Activated T-cell treated with anti-CD3 and anti-CD28 coated beads, Interleukin-2, amount 50 U/mL, for 24 hours (primary cell): ENCODE measurements at regions not wholly inside any gene's neighbourhood (a gene's known extent, or its start where the extent isn't known, plus 50 kb on each side); places are given as distances from the start of the nearest gene placed in this dataset.

Experiments used
- DNase-seq: peaks from one replicate; pipeline ENCODE4 v3.0.0-alpha.2; 2020
- H3K27ac Mint-ChIP-seq: 2 replicates; pipeline ENCODE4 v1.8.0; 2020; ENCODE audit warnings: mild to moderate bottlenecking, mixed read lengths
- H3K27me3 Mint-ChIP-seq: 2 replicates; pipeline ENCODE4 v1.8.0; 2020; ENCODE audit warnings: mixed read lengths
- H3K36me3 Mint-ChIP-seq: 2 replicates; pipeline ENCODE4 v1.8.0; 2020; ENCODE audit warnings: low read depth, mixed read lengths
- H3K4me1 Mint-ChIP-seq: 2 replicates; pipeline ENCODE4 v1.8.0; 2020; ENCODE audit warnings: low read depth, mixed read lengths
- H3K4me3 Mint-ChIP-seq: 2 replicates; pipeline ENCODE4 v1.8.0; 2020; ENCODE audit warnings: mild to moderate bottlenecking, moderate library complexity, mixed read lengths
- H3K9me3 Mint-ChIP-seq: 2 replicates; pipeline ENCODE4 v1.8.0; 2020; ENCODE audit warnings: mixed read lengths

GRCh38 chr20:23287354-23288190, 63.0 kb upstream of the NXT1 start:
- no peak overlapping the region for H3K4me3 Mint-ChIP-seq
- DNase-seq, result no peak
- H3K4me1 Mint-ChIP-seq, result no peaks in the 10 kb centered on the region
- H3K27ac Mint-ChIP-seq, result no peak overlapping the region
- H3K9me3 Mint-ChIP-seq, result no peaks in the 10 kb centered on the region
- H3K27me3 Mint-ChIP-seq, result peaks cover 25% of the 10 kb centered on the region
- H3K36me3 Mint-ChIP-seq, result no peaks in the 10 kb centered on the region

DNA sequence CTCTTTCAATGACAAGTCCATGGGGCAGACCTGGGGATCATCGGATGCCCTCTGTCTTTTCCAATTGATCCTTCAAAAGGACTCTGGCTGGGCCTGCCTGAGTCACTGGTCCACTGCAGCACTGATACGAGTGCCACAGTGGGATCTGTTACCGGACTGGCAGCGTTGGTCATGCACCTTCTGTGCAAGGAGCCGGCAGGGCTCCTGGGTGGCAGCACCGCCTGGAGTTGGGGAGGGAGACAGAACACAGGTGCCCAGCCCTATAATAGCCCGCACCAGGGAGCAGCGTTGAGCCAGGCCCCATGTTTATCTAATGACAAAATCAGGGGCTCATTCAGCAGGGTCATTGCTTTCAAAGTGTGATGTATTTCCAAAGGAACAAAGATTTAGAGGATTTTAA, 64.2 kb upstream of the NXT1 start:
- H3K36me3 Mint-ChIP-seq, result no peaks in the 10 kb centered on the region
- H3K27me3 Mint-ChIP-seq, result peaks cover 24% of the 10 kb centered on the region
- no peaks in the 10 kb centered on the region for H3K9me3 Mint-ChIP-seq
- no peaks in the 10 kb centered on the region for H3K4me1 Mint-ChIP-seq
- no peak for DNase-seq
- H3K4me3 Mint-ChIP-seq, result no peak overlapping the region
- no peak overlapping the region for H3K27ac Mint-ChIP-seq

DNA sequence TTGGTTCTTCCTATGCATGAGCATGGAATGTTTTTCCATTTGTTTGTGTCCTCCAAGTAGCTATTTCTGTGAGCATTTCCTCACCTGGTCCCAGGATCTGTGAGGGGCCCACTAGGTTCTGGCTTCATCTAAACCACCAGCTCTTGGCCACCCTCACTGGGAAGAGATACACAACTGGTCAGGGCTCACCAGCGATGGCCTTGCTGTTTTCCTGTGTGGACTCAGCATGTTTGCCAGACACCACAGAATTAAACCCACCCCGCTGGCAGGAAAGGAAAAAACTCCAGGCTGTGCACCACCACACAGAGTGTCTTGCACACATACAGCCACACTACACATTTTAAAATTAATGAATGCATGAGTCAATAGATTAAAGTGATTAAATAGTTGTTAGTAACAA, 65.1 kb upstream of the NXT1 start:
- Mint-ChIP-seq H3K27ac (no peak overlapping the region), H3K9me3 (no peaks in the 10 kb centered on the region), H3K27me3 (peaks cover 19% of the 10 kb centered on the region), H3K4me1 (no peaks in the 10 kb centered on the region), H3K4me3 (no peak overlapping the region), H3K36me3 (no peaks in the 10 kb centered on the region)
- no peak for DNase-seq

GRCh38 chr20:23284009-23284408, 66.6 kb upstream of the NXT1 start:
- Mint-ChIP-seq H3K36me3 (no peaks in the 10 kb centered on the region), H3K27ac (no peak overlapping the region), H3K27me3 (peaks cover 19% of the 10 kb centered on the region), H3K4me3 (no peak overlapping the region), H3K4me1 (no peaks in the 10 kb centered on the region), H3K9me3 (no peaks in the 10 kb centered on the region)
- DNase-seq, result no peak

DNA sequence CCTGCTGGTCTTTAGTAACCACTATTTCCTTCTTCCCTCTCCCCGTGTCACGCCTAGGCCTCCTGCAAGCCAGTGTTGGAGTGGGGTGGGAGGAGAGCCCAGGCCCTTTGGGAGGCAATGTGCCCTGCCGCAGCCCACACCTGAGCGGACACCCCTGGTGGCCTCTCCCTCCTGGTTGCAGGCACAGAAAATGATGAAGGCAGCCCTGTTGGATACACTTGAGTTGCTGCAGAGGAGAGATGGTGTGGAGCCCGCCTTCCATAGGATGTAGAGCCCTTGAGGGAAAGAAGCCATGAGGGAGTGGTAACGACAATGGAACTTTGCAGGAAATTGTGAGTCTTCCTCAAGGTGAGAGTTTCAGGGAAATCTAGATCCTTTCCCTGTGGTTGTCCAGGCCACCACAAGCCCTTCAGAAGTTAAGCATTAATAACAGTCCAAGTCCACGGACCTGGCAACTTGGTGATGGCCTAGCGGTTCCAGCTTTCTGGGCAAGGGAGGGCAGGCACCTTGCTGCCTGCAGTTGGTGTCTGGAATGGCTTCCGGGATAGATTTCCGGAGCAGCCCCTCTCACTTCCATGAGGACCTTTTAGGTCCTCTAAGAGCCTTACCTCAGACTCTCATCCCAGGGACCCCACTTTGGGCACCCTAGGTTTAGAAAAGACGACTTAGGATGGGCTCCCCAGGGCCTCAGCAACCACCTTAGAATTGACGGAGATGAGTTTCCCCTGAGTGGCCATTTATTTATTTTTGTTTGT, 67.3 kb upstream of the NXT1 start:
- Mint-ChIP-seq H3K4me3 (no peak overlapping the region), H3K27ac (no peak overlapping the region), H3K27me3 (peaks cover 17% of the 10 kb centered on the region), H3K36me3 (no peaks in the 10 kb centered on the region), H3K9me3 (no peaks in the 10 kb centered on the region), H3K4me1 (no peaks in the 10 kb centered on the region)
- no peak for DNase-seq

DNA sequence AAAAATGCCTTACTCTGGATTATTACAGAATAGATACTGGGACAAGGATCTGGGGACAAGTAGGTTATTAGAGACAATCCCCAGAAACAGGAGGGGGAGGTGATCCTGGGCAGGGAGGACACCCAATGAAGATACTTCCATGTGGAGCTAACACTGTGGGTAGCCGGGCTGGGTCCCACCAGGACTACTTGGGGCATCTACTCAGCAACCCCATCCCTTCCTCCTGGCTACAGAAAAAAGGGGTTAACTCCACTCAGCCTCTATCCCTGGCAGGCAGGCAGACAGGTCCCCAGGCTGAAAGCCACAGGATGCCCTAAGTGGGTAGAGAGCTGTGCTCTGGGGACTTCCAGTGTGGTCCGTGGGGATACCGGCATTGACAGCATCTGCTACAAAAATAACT, 68.0 kb upstream of the NXT1 start:
- no peak overlapping the region for H3K27ac Mint-ChIP-seq
- no peaks in the 10 kb centered on the region for H3K9me3 Mint-ChIP-seq
- H3K4me3 Mint-ChIP-seq, result no peak overlapping the region
- H3K4me1 Mint-ChIP-seq, result no peaks in the 10 kb centered on the region
- DNase-seq, result no peak
- H3K36me3 Mint-ChIP-seq, result no peaks in the 10 kb centered on the region
- H3K27me3 Mint-ChIP-seq, result peaks cover 18% of the 10 kb centered on the region

DNA sequence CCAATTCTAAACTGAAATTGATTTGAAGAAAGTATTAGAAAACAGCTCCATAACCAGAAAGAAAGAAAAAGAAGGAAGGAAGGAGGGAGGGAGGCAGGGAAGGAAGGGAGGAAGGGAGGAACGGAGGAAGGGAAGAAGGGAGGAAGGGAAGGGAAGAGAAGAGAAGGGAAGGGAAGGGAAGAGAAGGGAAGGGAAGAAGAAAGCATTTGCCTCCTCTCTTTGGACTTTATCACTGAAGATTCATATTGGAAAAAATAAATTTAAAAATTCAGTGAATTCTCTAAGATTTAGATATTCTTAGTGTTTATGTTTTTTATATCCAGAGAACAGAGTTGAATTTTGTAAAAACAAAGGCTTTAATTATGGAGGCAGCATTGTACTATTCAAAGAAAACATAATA, 68.5 kb upstream of the NXT1 start:
- no peaks in the 10 kb centered on the region for H3K36me3 Mint-ChIP-seq
- no peak overlapping the region for H3K4me3 Mint-ChIP-seq
- no peaks in the 10 kb centered on the region for H3K4me1 Mint-ChIP-seq
- no peaks in the 10 kb centered on the region for H3K9me3 Mint-ChIP-seq
- DNase-seq, result no peak
- no peak overlapping the region for H3K27ac Mint-ChIP-seq
- peaks cover 18% of the 10 kb centered on the region for H3K27me3 Mint-ChIP-seq

DNA sequence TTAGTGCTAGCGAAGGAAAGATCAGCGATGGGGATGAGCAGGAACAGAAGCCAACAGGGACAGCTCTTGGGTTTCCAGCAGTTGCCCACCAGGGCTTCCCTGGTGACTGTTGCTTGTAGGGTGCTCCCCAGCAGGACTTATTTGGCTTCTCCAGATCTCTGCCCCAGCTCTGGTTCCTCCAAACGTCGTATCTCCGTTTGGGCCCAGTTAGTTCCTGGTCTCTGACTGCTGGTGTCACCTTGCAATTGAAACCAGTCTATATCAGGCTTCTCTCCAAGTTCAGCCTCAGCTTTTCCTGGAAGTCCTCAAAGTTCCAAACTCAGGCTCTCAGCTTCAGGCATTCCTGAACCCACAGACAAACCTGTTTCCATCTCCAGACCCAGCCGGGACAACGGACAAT, 70.8 kb upstream of the NXT1 start:
- Mint-ChIP-seq H3K4me1 (no peaks in the 10 kb centered on the region), H3K4me3 (no peak overlapping the region), H3K27ac (no peak overlapping the region), H3K27me3 (peaks cover 13% of the 10 kb centered on the region), H3K36me3 (no peaks in the 10 kb centered on the region), H3K9me3 (no peaks in the 10 kb centered on the region)
- no peak for DNase-seq

GRCh38 chr20:23278172-23278571, 72.4 kb upstream of the NXT1 start:
- no peak overlapping the region for H3K4me3 Mint-ChIP-seq
- H3K9me3 Mint-ChIP-seq, result no peaks in the 10 kb centered on the region
- peaks cover 2% of the 10 kb centered on the region for H3K27me3 Mint-ChIP-seq
- H3K27ac Mint-ChIP-seq, result no peak overlapping the region
- H3K36me3 Mint-ChIP-seq, result no peaks in the 10 kb centered on the region
- H3K4me1 Mint-ChIP-seq, result no peaks in the 10 kb centered on the region
- no peak for DNase-seq

DNA sequence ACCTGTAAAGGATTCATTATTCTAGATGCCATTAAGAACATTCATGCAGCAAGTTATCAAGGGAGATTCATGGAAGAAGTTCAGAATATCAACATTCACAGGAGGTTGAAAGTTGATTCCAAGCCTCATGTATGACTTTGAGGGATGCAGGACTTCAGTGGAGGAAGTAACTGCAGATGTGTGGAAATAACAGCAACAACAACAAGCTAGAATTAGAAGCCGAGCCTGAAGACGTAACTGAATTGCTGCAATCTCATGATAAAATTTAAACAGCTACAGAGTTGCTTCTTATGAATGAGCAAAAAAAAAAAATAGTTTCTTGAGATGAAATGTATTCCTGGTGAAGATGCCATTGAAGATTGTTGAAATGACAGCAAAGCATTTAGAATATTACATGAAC, 73.3 kb upstream of the NXT1 start:
- peaks cover 2% of the 10 kb centered on the region for H3K27me3 Mint-ChIP-seq
- H3K4me1 Mint-ChIP-seq, result no peaks in the 10 kb centered on the region
- no peaks in the 10 kb centered on the region for H3K36me3 Mint-ChIP-seq
- no peak overlapping the region for H3K4me3 Mint-ChIP-seq
- no peak for DNase-seq
- no peak overlapping the region for H3K27ac Mint-ChIP-seq
- no peaks in the 10 kb centered on the region for H3K9me3 Mint-ChIP-seq

DNA sequence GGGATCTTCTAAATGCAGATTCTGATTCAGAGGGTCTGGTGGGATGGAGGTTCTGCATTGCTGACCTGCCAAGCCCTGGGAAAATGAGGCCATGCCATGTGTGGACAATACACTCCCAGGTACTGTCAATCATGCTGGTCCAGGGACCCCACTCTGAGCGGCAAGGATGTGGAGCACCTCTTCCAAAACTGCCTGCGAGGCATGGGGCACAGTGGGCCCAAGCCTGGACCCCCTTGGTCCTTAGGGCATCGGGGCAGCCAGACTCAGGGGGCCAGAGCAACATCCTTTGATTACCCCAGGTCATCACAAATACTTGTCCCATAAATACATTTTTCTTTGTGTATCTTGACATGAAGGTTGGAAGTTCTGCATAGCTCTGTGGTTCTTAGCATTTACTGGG, 76.8 kb upstream of the NXT1 start:
- H3K27ac Mint-ChIP-seq, result no peak overlapping the region
- H3K4me1 Mint-ChIP-seq, result no peaks in the 10 kb centered on the region
- no peaks in the 10 kb centered on the region for H3K36me3 Mint-ChIP-seq
- no peak for DNase-seq
- no peak overlapping the region for H3K4me3 Mint-ChIP-seq
- H3K27me3 Mint-ChIP-seq, result peaks cover 2% of the 10 kb centered on the region
- H3K9me3 Mint-ChIP-seq, result peaks cover 4% of the 10 kb centered on the region

GRCh38 chr20:23272176-23273029, 78.2 kb upstream of the NXT1 start:
- Mint-ChIP-seq H3K36me3 (no peaks in the 10 kb centered on the region), H3K4me3 (no peak overlapping the region), H3K27ac (no peak overlapping the region), H3K27me3 (no peaks in the 10 kb centered on the region), H3K4me1 (no peaks in the 10 kb centered on the region), H3K9me3 (peaks cover 8% of the 10 kb centered on the region)
- DNase-seq, result no peak

GRCh38 chr20:23270382-23270911, 80.1 kb upstream of the NXT1 start:
- Mint-ChIP-seq H3K27ac (no peak overlapping the region), H3K27me3 (no peaks in the 10 kb centered on the region), H3K4me3 (no peak overlapping the region), H3K9me3 (peaks cover 8% of the 10 kb centered on the region), H3K36me3 (no peaks in the 10 kb centered on the region), H3K4me1 (no peaks in the 10 kb centered on the region)
- DNase-seq, result no peak

DNA sequence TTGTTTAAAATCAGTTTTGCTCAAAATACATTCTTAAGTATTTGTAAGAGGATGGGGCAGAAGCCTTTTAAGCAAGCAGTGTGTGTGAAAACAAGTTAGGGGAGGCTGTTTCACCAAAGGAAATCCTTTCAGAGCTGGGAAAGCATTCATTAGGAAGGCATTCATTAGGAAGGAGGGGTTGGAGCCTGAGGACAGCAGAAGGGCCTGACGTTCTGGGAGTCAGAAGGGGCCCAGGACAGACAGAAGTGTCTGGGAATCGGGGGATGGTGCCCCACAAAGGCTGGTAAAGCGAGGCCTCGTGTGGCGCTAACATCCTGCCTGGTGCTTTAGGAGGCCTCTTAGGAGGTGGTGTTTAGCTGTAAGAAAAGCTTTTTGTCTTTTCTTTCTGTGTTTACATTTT, 80.6 kb upstream of the NXT1 start:
- H3K9me3 Mint-ChIP-seq, result peaks cover 8% of the 10 kb centered on the region
- H3K27me3 Mint-ChIP-seq, result no peaks in the 10 kb centered on the region
- DNase-seq, result no peak
- no peaks in the 10 kb centered on the region for H3K4me1 Mint-ChIP-seq
- H3K36me3 Mint-ChIP-seq, result no peaks in the 10 kb centered on the region
- H3K4me3 Mint-ChIP-seq, result no peak overlapping the region
- H3K27ac Mint-ChIP-seq, result no peak overlapping the region
